IMR-90 (cell line): ENCODE measurements at regions not wholly inside any gene's neighbourhood (a gene's known extent, or its start where the extent isn't known, plus 50 kb on each side); places are given as distances from the start of the nearest gene placed in this dataset.

Source experiments
- ATAC-seq: fragments of 200-7000 bp; cut with Tn5 transposase; 2 replicates; pipeline ENCODE4 v1.9.1; 2020; ENCODE audit warnings: low read depth, mild to moderate bottlenecking, moderate library complexity
- BruUV-seq: library from RNA; stranded (reverse); fragments of 400-500 nt; replicated peaks from 2 replicates; lab custom pipeline; 2021; lab: Mats Ljungman, UMichigan
- CTCF ChIA-PET: fragments of 300-600 bp; formaldehyde crosslinking; extraction: SDS; loops from one replicate; lab custom pipeline; 2021; ENCODE audit warnings: antibody characterized with exemption; lab: Yijun Ruan, JAX
- POLR2A ChIA-PET: fragments of 300-600 bp; sonication (Branson Sonifier 250); formaldehyde crosslinking; loops from one replicate; lab custom pipeline; 2022; ENCODE audit warnings: antibody characterized with exemption; ENCODE audit not compliant: unreplicated experiment; lab: Charles Lee
- DNase-seq: peaks from one replicate; pipeline ENCODE4 v3.0.0; 2013
- H2AFZ ChIP-seq: replicated peaks from 2 replicates; pipeline ENCODE3; 2013; ENCODE audit warnings: low read length, mild to moderate bottlenecking; ENCODE audit not compliant: poor library complexity
- H2AK5ac ChIP-seq: 2 replicates; pipeline ENCODE4 v1.6.1; 2013; ENCODE audit warnings: low read depth, low read length, inconsistent platforms
- H2AK9ac ChIP-seq: replicated peaks from 2 replicates; pipeline ENCODE3; 2013; ENCODE audit warnings: mild to moderate bottlenecking, low read depth, low read length, moderate library complexity; ENCODE audit not compliant: poor library complexity
- H2BK120ac ChIP-seq: 2 replicates; pipeline ENCODE4 v1.6.1; 2013; ENCODE audit warnings: low read depth, low read length, inconsistent platforms
- H2BK15ac ChIP-seq: 3 replicates; pipeline ENCODE4 v1.6.1; 2013; ENCODE audit warnings: low read depth, low read length, inconsistent platforms
- H2BK20ac ChIP-seq: 2 replicates; pipeline ENCODE4 v1.6.1; 2013; ENCODE audit warnings: low read depth, mild to moderate bottlenecking, inconsistent platforms, low read length, moderate library complexity
- H2BK5ac ChIP-seq: 2 replicates; pipeline ENCODE4 v1.6.1; 2013; ENCODE audit warnings: mild to moderate bottlenecking, low read depth, low read length, inconsistent platforms; ENCODE audit not compliant: poor library complexity, severe bottlenecking
- H3K14ac ChIP-seq: replicated peaks from 2 replicates; pipeline ENCODE4 v1.6.1; 2013; ENCODE audit warnings: low read depth, low read length, inconsistent platforms
- H3K18ac ChIP-seq: 2 replicates; pipeline ENCODE4 v1.6.1; 2013; ENCODE audit warnings: low read depth, low read length, control low read depth
- H3K23ac ChIP-seq: 2 replicates; pipeline ENCODE4 v1.6.1; 2013; ENCODE audit warnings: low read depth, low read length, inconsistent platforms
- H3K27ac ChIP-seq: 2 replicates; pipeline ENCODE4 v1.5.1; 2013; ENCODE audit warnings: mild to moderate bottlenecking, control low read depth, low read length; ENCODE audit not compliant: insufficient read depth
- H3K27me3 ChIP-seq: 2 replicates; pipeline ENCODE4 v1.6.1; 2013; ENCODE audit warnings: low read length; ENCODE audit not compliant: control insufficient read depth, insufficient read depth
- H3K36me3 ChIP-seq: 2 replicates; pipeline ENCODE4 v1.6.1; 2013; ENCODE audit warnings: low read length, mixed read lengths; ENCODE audit not compliant: control insufficient read depth, insufficient read depth
- H3K4ac ChIP-seq: 2 replicates; pipeline ENCODE4 v1.6.1; 2013; ENCODE audit warnings: low read depth, low read length, inconsistent platforms
- H3K4me1 ChIP-seq: 2 replicates; pipeline ENCODE4 v1.6.1; 2013; ENCODE audit warnings: low read length, mixed read lengths; ENCODE audit not compliant: control insufficient read depth, insufficient read depth
- H3K4me2 ChIP-seq: 2 replicates; pipeline ENCODE4 v1.6.1; 2013; ENCODE audit warnings: low read depth, mild to moderate bottlenecking, control low read depth, low read length, moderate library complexity
- H3K4me3 ChIP-seq: 2 replicates; pipeline ENCODE4 v1.5.1; 2013; ENCODE audit warnings: low read depth, mild to moderate bottlenecking, control low read depth, low read length, moderate library complexity; ENCODE audit not compliant: insufficient read depth
- H3K56ac ChIP-seq: 2 replicates; pipeline ENCODE4 v1.6.1; 2013; ENCODE audit warnings: low read length, inconsistent platforms; ENCODE audit not compliant: insufficient read depth; ENCODE audit errors: extremely low read depth
- H3K79me1 ChIP-seq, 2 experiments: 2 replicates each; pipeline ENCODE4 v1.6.1; 2013; ENCODE audit warnings: low read length in 2 of 2, inconsistent platforms in 1 of 2, low read depth in 1 of 2
- H3K9ac ChIP-seq: 2 replicates; pipeline ENCODE4 v1.6.1; 2013; ENCODE audit warnings: low read depth, low read length, control low read depth
- H3K9me1 ChIP-seq: 2 replicates; pipeline ENCODE4 v1.6.1; 2013; ENCODE audit warnings: low read length, inconsistent platforms; ENCODE audit not compliant: insufficient read depth
- H3K9me3 ChIP-seq: 2 replicates; pipeline ENCODE4 v1.6.1; 2013; ENCODE audit warnings: low read length; ENCODE audit not compliant: control insufficient read depth, insufficient read depth
- H4K20me1 ChIP-seq: 2 replicates; pipeline ENCODE4 v1.6.1; 2013; ENCODE audit warnings: low read length, inconsistent platforms; ENCODE audit not compliant: insufficient read depth
- H4K5ac ChIP-seq: 2 replicates; pipeline ENCODE4 v1.6.1; 2013; ENCODE audit warnings: mild to moderate bottlenecking, low read depth, low read length, control low read depth
- H4K8ac ChIP-seq, 2 experiments: 2 replicates each; pipeline ENCODE4 v1.6.1; 2013; ENCODE audit warnings: low read depth in 2 of 2, low read length in 2 of 2, control low read depth in 1 of 2, inconsistent platforms in 1 of 2
- H4K91ac ChIP-seq: 2 replicates; pipeline ENCODE4 v1.6.1; 2013; ENCODE audit warnings: low read depth, low read length, inconsistent platforms; ENCODE audit not compliant: insufficient read depth
- BHLHE40 ChIP-seq: fragments of 150-350 bp; IDR thresholded peaks from 2 replicates; pipeline ENCODE4 v1.6.1; 2016; ENCODE audit warnings: mild to moderate bottlenecking, low read depth, low read length
- CHD1 ChIP-seq: IDR thresholded peaks from 2 replicates; pipeline ENCODE4 v1.6.1; 2012; ENCODE audit warnings: low read depth, low read length, improper control_type of control experiment
- ELK1 ChIP-seq: fragments of 150-350 bp; IDR thresholded peaks from 2 replicates; pipeline ENCODE4 v1.6.1; 2016; ENCODE audit warnings: low read depth, mild to moderate bottlenecking, low read length, moderate library complexity, borderline replicate concordance
- MAFK ChIP-seq: IDR thresholded peaks from 2 replicates; pipeline ENCODE4 v1.6.1; 2012; ENCODE audit warnings: low read depth, low read length, improper control_type of control experiment
- MAZ ChIP-seq: IDR thresholded peaks from 2 replicates; pipeline ENCODE4 v1.6.1; 2012; ENCODE audit warnings: low read depth, mild to moderate bottlenecking, low read length, improper control_type of control experiment, moderate library complexity, borderline replicate concordance
- NFE2L2 ChIP-seq: fragments of 150-350 bp; IDR thresholded peaks from 2 replicates; pipeline ENCODE4 v1.6.1; 2016; ENCODE audit warnings: low read depth, mild to moderate bottlenecking, low read length
- POLR2A ChIP-seq: IDR thresholded peaks from 2 replicates; pipeline ENCODE4 v1.6.1; 2012; ENCODE audit warnings: mild to moderate bottlenecking, low read depth, low read length
- RAD21 ChIP-seq: IDR thresholded peaks from 2 replicates; pipeline ENCODE4 v1.6.1; 2012; ENCODE audit warnings: low read length, improper control_type of control experiment
- USF2 ChIP-seq: fragments of 150-350 bp; IDR thresholded peaks from 2 replicates; pipeline ENCODE4 v1.6.1; 2017; ENCODE audit warnings: mild to moderate bottlenecking, antibody characterized with exemption, low read length, low read depth
- WGBS, 2 experiments: methylation state at CpG; one replicate each; pipeline versions ENCODE4 v1.1.5 to v1.1.7; 2013; ENCODE audit warnings: missing lambda C conversion rate in 2 of 2; ENCODE audit not compliant: insufficient read length in 1 of 2; ENCODE audit errors: extremely low coverage in 2 of 2; 5-methylcytosine and 5-hydroxymethylcytosine counted together
- dilution Hi-C: fragments of 300-500 bp; cut with HindIII; formaldehyde crosslinking; loops from one replicate; pipeline ENCODE4 v1.14.3; 2018; ENCODE audit warnings: low sequenced_read_pairs; ENCODE audit not compliant: unreplicated experiment
- in situ Hi-C: fragments of 300-500 bp; cut with MboI; formaldehyde crosslinking; loops from 3 replicates; pipeline ENCODE4 v1.14.3; 2019; ENCODE audit warnings: low sequenced_read_pairs, inconsistent platforms, mixed read lengths
- intact Hi-C: fragments of 100-400 bp; cut with micrococcal nuclease; formaldehyde crosslinking; loops from 2 replicates; pipeline ENCODE4 v1.10.0; 2022

GRCh38 chr5:68793993-68794392 is 299.8 kb upstream of the SLC30A5 start:
- in situ Hi-C loops: no loop called here
- H3K36me3 ChIP-seq: no peaks in the 10 kb centered on the region
- H4K5ac ChIP-seq: no peak overlapping the region
- H2BK20ac ChIP-seq: no peak overlapping the region
- no peak overlapping the region for H3K4me2 ChIP-seq
- no CpG with 5 or more reads among the region's 4 CpGs for WGBS, 2 experiments
- no peak overlapping the region for H2AK9ac ChIP-seq
- H3K14ac ChIP-seq: no peak overlapping the region
- no peak overlapping the region for H2AK5ac ChIP-seq
- no peak overlapping the region for H2BK15ac ChIP-seq
- TF ChIP-seq RAD21 (no peak), MAZ (no peak), POLR2A (no peak), BHLHE40 (no peak), NFE2L2 (no peak), USF2 (no peak), MAFK (no peak), CHD1 (no peak), ELK1 (no peak)
- no peaks in the 10 kb centered on the region for H3K79me1 ChIP-seq
- H3K9me1 ChIP-seq: no peaks in the 10 kb centered on the region
- no peak overlapping the region for H4K8ac ChIP-seq
- ATAC-seq (no peak), DNase-seq (no peak)
- peaks cover 2% of the 10 kb centered on the region for H3K27me3 ChIP-seq
- H3K18ac ChIP-seq: no peak overlapping the region
- H3K4me1 ChIP-seq: no peaks in the 10 kb centered on the region
- no peak overlapping the region for H2BK120ac ChIP-seq
- POLR2A ChIA-PET: no interaction called here
- H3K56ac ChIP-seq: no peak overlapping the region
- H3K27ac ChIP-seq: no peak overlapping the region
- H3K4ac ChIP-seq: no peak overlapping the region
- no TSS peak for BruUV-seq
- H3K9me3 ChIP-seq: no peaks in the 10 kb centered on the region
- no peak overlapping the region for H3K9ac ChIP-seq
- intact Hi-C loops: no loop called here
- dilution Hi-C loops: no loop called here
- no peaks in the 10 kb centered on the region for H4K20me1 ChIP-seq
- no peak overlapping the region for H3K23ac ChIP-seq
- CTCF ChIA-PET: no interaction called here
- no peak overlapping the region for H4K91ac ChIP-seq
- no peak overlapping the region for H3K4me3 ChIP-seq
- H2BK5ac ChIP-seq: no peak overlapping the region
- H2AFZ ChIP-seq: no peak overlapping the region
